ENCODE measurements at regions not wholly inside any gene's neighbourhood (a gene's known extent, or its start where the extent isn't known, plus 50 kb on each side); places are given as distances from the start of the nearest gene placed in this dataset.
"Not testable (repeated sequence)": the region's sequence is repeated elsewhere in the genome, so short reads cannot be mapped to it uniquely, and the experiment has no call there.

DNA sequence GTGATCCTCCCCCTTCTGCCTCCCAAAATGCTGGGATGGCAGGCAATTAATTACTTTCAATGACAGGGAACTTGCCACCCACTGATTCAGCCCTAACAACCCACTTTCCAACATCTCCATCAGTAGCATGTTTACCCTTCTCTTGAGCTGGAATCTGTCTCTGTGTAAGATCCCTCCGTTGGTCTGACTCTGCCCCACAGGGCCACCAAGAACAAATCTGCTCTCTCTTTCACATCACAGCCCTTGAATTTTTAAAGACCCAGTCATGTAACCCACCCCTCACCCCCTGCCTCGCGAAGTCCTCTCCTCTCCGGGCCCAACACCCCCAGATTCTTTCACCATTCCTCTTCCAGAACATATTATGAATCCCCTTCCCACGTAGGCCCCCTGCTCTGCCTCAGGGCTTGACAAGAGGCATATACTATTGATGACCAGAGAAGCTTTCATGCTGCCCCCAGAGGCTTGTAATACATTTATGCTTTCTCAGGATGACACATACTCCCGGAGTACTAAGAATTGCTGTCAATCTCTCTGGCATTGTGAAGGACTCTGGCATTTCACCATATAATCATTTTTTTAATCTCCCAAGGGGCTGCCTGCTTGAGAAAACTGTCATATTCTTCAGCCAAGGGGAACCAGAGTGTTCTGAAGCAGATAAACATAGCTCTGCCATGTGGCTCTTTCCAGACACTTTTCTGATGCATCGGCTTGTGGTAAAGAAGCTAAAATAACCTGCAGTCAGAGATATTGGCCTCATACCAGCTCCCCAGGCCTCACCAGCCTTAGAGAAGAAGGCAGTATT lies 179.2 kb upstream of the AUTS2 start:
- DNase-seq (ENCODE audit: low spot score) = no peak

DNA sequence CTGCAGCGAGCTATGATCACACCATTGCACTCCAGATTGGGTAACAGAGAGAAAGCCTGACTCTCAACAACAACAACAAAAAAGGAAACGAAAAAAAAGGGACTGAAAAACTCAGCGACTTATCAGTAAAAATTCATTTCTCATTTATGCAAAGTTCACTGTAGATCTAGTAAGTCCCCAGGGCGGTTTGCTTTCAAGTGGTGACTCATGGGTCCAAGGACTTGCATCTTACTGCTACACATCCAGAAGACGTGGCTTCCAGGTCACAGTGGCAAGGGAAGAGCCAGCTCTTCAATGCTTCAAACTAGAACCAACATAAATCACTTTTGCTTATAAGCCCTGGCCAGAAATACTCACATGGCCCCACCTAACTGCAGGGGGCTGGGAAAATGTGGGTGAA lies 178.3 kb upstream of the AUTS2 start:
- no peak for DNase-seq (ENCODE audit: low spot score)

DNA sequence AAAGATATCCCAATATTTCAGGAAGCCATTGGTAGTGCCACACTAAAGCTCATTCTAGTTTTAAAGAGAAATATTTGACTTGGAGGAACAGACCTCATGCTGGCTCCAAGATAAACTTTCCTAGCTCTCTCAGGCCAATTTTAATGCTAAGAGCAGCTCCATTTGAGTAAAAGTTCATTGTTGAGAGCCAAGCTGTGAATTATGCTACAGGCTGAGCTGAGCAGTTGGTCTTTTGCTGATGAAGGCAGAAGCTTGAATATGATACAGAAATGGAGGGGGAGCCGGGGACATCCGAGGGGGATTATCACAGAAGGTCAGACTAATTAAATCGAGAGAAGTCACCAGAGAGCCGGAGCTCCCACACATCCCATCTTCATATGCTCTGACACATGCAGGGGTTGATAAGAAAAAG lies 175.7 kb upstream of the AUTS2 start:
- no peak for DNase-seq (ENCODE audit: low spot score)

DNA sequence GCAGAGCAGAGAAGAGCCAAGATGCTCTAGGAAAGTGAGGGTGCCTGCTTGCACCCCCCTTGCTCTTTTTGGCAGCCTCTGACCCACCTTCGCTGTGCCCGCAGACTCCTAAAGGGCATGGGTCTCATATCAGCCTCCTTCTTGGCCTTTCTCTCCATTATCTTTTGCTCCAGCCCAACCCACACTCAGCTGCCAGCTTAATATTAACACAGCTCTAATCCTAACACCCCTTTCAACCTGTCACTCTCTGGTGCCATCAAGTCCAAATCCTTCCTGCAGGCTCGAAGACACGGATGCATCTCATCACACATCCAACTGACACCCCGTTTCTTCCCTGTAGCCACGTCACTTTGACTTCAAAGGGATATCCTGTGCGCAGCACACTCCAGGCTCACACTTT lies 171.6 kb upstream of the AUTS2 start:
- DNase-seq (ENCODE audit: low spot score) = no peak

DNA sequence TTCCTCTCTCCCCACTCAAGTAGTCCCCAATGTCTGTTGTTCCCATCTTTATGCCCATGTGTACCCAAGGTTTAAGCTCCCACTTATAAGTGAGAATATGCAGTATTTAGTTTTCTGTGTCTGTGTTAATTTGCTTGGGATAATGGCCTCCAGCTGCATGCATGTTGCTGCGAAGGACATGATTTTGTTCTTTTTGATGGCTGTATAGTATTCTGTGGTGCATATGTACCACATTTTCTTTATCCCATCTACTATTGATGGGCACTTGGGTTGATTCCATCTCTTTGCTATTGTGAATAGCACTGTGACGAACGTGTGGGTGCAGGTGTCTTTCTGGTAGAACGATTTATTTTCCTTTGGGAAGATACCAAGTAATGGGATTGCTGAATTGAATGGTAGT lies 170.2 kb upstream of the AUTS2 start:
- DNase-seq (ENCODE audit: low spot score) = no peak

DNA sequence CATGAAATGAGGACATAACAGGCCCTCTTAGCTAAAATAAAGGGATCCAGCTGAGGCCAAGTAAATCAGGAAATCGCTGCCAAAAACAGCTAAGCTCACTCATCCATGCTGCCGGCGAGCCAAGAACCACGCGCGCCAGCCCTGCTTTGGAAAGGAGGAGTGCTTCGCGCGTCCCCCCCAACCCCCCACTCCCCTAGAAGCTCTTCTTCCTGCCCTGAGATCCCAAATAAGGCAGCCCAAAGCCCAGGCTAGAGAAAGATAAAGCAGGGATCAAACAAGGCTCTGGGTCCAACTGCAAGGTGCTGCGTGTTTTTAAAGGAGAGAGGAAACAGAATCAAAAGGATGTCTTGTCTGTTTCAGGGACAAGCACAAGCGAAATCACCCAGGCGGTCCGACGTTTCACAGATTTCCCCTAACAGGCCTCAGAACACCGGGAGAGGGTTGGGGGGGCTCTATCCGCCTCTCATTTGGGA lies 168.3 kb upstream of the AUTS2 start:
- DNase-seq (ENCODE audit: low spot score) = no peak

DNA sequence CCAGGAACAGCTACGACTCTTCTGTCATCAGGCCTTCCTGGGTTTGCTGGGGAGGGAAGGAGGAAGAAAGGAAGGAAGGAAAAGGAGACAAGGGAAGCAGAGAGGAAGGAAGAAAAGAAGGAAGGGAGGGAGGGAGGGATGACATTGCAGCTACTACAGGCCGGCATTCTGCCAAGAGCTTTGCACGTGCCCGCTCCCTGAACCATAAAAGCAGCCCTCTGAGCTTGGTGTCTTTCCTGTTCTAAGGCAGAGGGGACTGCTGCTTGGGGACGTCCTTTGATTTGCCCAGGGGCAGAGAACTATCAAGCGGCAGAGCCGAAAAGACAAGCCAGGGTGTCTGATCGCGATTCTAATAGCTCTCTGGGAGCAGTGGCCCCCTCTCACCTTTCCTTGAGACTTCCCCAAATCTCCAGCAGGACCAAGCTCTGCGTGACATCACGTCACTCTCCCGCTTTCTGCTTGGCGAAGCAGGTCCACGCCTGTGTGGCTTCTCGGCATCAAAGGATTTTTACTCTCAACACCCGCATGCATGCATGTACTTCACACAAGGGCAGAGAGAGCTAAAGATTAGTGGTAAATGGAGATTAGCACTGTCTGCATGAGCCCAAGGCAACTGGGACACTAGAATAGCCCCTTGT lies 167.8 kb upstream of the AUTS2 start:
- no peak for DNase-seq (ENCODE audit: low spot score)

DNA sequence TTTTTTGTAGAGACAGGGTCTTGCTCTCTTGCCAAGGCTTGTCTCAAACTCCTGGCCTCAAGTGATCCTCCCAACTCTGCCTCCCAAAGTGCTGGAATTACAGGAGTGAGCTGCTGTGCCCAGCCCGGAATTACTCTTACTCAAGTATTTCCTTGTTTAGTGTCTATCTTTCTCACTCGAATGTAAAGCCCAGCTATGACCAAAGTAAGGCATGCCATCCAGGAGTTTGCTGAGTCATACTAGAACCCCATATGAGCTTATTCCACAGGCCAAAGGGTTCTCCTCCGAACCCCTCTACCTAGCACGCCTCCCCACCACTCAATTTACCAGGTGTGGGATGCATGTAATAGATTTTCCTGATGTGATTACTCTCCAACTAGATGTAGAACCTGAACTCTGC lies 166.6 kb upstream of the AUTS2 start:
- DNase-seq (ENCODE audit: low spot score) = no peak

DNA sequence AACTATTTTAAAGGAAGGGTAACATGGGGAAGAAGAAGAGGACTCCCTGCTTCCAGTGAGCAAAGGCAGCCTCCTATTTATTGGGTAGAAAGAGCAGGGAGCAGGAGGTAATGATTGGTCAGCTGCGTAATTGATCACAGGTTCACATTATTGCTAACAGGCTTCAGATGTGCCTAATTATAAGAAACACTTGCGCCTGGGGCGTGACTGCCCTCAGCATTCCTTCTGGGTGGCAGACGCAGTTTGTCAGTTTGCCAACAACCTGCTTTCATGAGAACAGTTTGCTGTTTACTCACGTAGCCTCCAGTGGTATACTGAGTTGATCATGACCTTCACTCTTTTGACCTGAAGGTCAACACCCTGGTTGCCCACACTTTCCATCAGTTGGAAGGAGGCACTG lies 166.0 kb upstream of the AUTS2 start:
- not testable (repeated sequence) for DNase-seq (ENCODE audit: low spot score)

DNA sequence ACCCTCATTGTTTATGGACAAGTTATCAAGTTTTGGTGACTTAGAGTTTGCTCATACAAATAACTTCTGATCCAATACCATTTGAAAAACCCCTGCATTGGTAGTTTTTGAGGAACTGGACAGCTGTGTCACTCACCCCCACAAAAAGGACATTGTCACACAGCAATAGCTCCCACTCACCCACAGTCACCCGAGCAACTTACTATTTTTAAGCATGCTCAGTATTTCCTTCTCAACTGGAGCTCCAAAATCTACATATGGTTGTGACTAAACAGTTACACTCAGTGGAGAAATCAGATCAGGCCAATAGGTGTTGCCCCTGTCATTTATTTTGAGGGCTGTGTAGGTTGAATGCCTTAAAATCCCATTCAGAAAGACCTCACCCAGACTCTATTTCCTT lies 165.2 kb upstream of the AUTS2 start:
- DNase-seq (ENCODE audit: low spot score) = no peak

DNA sequence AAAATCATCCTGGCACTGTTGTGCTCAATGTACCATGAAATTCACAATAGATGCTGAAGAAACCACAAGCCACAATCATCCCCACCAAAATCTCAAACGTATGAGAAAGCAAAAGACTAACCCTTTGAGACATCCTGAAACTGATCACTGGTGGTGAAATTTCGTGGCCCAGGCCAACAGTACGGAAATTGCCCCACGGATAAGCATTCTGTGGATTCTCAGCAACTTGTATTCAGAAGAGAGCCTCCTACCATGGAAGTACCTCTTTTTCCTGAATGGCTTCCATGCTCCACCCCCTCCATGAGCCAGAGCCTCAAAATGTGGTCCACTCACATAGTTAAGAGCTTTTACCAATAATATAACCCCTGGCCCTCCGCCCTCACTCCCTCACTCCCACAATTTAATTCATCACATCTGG lies 163.9 kb upstream of the AUTS2 start:
- no peak for DNase-seq (ENCODE audit: low spot score)

DNA sequence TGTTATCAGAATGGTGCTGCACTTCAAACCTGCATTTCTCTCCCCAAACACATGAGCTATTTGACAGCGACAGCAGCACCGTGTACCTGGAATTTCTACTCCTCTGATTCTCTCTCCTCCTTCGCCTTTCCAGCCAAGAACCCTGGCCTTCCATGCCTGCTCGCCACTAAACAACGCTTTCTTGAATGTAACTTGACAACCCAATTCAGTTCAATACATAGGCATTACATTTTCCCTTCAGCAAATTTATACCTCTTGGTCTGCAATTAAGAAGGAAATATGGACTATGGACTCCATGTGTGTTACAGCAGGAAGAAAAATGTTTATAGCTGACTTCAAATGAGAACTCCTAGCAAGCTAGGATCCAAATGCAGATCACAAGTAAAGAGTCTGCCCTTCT lies 162.6 kb upstream of the AUTS2 start:
- DNase-seq (ENCODE audit: low spot score) = no peak

DNA sequence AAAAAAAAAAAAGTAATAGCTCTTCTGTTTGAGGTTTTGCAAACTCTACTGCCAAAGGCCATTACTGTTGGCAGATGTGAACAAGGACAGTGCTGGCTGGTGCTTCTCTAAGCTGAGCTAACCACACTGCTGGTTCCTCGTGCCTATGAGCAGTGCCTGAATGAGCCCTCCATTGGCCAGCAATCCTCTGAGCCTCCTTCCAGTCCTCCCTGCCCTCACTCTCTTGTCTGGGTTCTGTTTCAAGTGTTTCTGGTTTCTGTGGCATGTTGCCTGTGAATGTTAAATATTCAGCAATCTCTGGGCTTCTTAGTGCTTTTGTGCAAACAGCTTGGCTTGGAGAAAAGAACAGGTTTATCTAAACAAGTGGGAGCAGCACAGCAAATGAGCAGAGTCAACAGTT lies 161.3 kb upstream of the AUTS2 start:
- DNase-seq (ENCODE audit: low spot score) = no peak

DNA sequence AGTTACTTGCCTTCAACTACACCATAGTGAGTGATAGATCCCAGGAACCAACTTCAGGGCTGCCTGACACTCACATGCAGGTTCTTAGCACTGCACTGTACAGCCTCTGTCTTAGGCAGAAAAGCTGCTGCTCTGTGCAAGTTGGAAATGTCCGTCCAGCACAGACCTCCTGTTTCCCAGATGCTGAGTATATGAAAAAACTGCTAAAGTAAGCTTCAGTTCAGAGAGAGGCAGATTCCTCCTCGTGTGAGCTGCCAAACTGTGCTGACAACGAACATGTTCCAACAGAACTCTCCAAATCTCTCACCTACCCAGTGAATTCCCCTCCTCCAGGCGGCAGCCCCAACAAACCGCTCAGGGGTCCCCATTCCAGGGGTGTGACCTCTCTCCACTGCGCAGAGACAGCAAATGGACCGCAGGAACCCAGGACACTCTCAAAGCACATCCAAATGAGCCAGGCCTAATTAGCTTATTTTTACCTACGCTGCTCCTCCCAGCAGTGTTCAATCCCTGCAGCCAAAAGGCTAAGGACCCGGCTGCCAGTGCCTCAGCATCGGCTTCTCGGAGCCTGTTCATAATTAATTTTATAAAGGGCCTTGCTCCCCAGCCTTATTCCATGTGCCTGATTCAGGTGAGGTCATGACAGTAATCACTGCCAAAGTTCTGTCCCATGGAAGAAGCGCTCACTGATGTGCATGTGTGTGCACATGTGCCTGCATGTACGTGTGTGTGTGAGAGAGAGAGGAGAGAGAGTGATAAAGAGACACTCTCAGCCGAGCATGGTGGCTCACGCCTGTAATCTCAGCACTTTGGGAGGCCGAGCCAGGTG lies 159.5 kb upstream of the AUTS2 start:
- DNase-seq (ENCODE audit: low spot score) = no peak

DNA sequence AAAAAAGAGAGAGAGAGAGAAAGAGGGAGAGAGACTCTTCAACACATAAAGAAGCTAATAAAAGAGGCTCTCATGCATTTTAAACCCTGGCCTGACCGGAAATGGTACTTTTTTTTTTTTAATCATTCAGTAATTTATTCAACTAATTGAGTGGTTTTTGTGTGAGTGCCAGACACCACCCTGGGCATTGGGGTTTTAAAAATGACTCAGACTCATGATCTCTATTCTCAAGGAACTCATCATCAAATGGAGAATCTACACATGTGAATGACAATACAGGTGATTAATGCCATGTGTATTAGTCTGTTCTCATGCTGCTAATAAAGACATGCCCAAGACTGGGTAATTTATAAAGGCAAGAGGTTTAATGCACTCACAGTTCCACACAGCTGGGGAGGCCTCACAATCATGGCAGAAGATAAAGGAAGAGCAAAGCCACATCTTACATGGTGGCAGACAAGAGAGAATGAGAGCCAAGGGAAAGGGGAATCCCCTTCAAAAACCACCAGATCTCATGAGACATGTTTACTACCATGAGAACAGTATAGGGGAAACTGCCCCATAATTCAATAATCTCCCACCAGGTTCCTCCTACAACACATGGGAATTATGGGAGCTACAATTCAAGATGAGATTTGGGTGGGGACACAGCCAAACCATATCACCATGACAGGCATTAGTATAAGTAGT lies 158.5 kb upstream of the AUTS2 start:
- DNase-seq (ENCODE audit: low spot score) = no peak

DNA sequence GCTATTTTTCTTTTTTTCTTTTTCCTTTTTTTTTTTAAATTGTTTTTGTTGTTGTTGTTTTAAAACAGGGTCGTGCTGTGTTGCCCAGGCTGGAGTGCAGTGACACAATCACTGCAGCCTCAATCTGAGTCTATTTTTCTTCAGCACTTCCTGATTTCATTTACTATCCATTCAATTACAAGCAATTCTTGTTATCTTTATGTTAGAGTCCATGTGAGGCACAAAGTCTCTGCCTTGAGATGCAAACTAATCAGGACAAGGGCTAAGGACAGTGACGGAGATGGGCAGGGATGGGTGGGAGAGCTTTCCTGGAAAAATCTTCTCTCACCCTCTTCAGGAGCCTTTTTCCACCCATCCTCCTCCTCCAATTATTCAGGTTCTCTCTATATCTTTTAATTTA lies 157.3 kb upstream of the AUTS2 start:
- DNase-seq (ENCODE audit: low spot score) = no peak

DNA sequence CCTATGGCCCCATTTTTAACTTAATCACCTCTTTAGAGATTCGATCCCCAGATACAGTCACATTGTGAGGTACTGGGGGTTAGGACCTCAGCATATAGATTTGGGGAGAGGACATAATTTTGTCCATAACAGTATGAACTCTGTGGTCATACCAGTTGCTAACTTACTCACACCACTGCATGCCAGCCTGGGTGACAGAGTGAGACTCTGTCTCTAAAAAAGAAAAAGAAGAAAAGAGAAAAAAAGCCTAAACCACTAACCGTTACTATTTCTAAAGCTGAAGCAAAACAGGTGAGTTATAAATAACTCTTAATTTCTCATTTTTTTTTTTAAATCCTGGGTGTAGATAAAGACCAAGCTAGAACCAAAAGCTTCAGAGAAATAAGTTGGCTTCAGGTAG lies 155.1 kb upstream of the AUTS2 start:
- DNase-seq (ENCODE audit: low spot score) = no peak

DNA sequence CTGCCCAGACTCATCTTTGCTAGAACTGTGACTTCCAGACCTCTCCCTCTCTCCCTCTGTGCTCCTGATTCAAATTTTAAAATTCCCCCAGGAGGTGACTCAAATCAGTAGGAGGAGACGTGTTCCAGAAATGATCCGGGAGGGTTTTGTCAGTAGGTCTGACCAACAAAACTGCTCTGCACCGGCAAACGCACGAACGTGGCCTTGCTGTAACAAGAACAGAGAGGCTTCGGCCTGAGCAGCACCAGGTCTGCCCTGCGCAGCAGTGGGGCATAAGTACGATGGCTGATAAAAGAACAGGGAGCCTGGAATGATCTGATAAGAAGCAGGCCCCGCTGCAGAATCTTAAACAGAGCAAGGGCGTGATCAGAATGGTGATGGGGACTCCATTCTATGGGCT lies 152.7 kb upstream of the AUTS2 start:
- DNase-seq (ENCODE audit: low spot score) = peak; percentile 82

DNA sequence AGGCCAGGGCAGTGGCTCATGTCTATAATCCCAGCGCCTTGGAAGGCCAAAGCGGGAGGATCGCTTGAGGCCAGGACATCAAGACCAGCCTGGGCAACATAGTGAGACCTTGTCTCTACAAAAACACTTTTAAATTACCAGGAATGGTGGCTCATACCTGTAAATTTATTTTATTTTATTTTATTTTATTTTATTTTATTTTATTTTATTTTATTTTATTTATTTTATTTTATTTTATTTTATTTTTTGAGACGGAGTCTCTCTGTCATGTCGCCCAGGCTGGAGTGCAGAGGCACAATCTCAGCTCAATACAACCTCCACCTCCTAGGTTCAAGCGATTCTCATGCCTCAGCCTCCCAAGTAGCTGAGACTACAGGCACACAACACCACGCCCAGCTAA lies 152.1 kb upstream of the AUTS2 start:
- not testable (repeated sequence) for DNase-seq (ENCODE audit: low spot score)

DNA sequence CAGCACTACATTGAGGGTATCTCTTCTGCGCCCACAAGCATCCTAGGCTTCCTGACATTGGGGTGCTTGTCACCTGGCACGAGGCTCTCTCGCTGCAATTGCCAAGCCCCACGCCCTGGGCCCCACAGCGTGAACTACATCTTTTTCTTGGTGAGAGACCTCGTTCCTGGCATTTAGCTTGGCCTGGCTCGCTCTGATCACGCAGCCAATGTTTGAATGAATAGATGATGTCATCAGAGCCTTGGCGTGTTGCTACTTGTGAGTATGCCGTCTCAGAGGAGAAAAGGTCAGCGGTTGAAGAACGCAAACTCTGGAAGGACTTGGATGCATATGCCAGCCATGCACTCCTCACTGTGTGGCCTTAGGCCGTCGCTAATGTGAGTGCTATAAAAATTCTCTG lies 150.2 kb upstream of the AUTS2 start:
- DNase-seq (ENCODE audit: low spot score) = no peak

DNA sequence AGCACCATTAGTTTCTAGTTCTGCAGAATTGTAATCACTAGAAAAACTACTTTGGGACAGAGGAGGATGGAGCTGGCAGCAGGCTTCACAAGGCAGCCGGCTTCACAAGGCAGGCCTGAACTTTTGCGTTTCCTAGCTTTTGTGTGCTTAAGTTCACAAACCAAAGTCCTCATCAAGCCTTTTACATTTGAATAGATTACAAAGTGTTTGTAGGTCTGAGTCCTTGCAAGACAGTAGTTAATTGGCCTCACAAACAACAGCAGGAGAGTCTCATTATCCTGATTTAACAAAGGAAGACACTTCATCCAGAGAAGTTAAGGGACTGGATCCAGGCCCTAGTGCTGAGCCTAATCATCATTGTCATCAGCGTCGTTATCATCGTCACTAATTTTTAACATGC lies 147.8 kb upstream of the AUTS2 start:
- DNase-seq (ENCODE audit: low spot score) = no peak

DNA sequence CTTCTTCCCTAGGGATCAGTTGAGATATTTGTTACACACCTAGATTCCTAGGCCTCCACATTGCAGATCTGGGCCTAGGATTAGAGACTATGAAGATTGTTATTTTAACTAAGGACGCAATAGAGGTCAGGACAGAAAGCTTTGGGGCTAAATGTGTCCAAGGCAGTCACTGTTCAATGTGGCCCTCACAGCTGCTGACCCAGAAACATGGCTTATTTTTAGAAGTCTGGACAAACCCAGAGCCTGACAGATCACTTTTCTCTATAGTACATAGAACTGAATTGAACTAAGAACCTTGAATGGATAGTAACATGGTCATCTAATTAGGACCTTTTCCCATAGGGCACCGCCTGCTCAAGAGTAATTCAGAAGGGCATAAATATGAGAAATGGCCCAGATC lies 146.6 kb upstream of the AUTS2 start:
- no peak for DNase-seq (ENCODE audit: low spot score)
